Lung (tissue), 11 donors: ENCODE measurements at regions not wholly inside any gene's neighbourhood (a gene's known extent, or its start where the extent isn't known, plus 50 kb on each side); places are given as distances from the start of the nearest gene placed in this dataset.

Experiments used
- ATAC-seq: fragments of 200-7000 bp; cut with Tn5 transposase; one replicate; pipeline ENCODE4 v1.9.1; 2020; ENCODE audit warnings: moderate number of reproducible peaks; ENCODE audit not compliant: insufficient read depth, low FRiP score
- DNase-seq, 3 donors: peaks; one replicate each; pipeline ENCODE4 v3.0.0-alpha.2; 2013 to 2017
- H3K27ac ChIP-seq, 2 donors: one replicate each; pipeline ENCODE4 v1.5.1; 2013; ENCODE audit warnings: mild to moderate bottlenecking in 2 of 2, moderate library complexity in 2 of 2, control low read depth in 1 of 2, inconsistent platforms in 1 of 2, low read depth in 1 of 2, low read length in 1 of 2
- H3K27me3 ChIP-seq, 3 donors: one replicate each; pipeline ENCODE4 v1.5.1; 2013; ENCODE audit warnings: low read length in 2 of 3; ENCODE audit not compliant: control insufficient read depth in 3 of 3, insufficient read depth in 3 of 3
- H3K36me3 ChIP-seq, 4 donors: one replicate each; pipeline ENCODE4 v1.5.1; 2013; ENCODE audit warnings: low read length in 4 of 4, mild to moderate bottlenecking in 1 of 4, moderate library complexity in 1 of 4; ENCODE audit not compliant: control insufficient read depth in 4 of 4, insufficient read depth in 4 of 4
- H3K4me1 ChIP-seq, 5 donors: one replicate each; pipeline ENCODE4 v1.5.1; 2013; ENCODE audit warnings: low read length in 5 of 5, mild to moderate bottlenecking in 2 of 5, moderate library complexity in 1 of 5; ENCODE audit not compliant: control insufficient read depth in 5 of 5, insufficient read depth in 5 of 5
- H3K4me3 ChIP-seq: one replicate; pipeline ENCODE4 v1.5.1; 2013; ENCODE audit warnings: mild to moderate bottlenecking, control low read depth, moderate library complexity
- H3K9ac ChIP-seq, 2 donors: one replicate each; pipeline ENCODE4 v1.5.1; 2013; ENCODE audit warnings: low read length in 2 of 2, control low read depth in 1 of 2; ENCODE audit not compliant: insufficient read depth in 1 of 2
- H3K9me3 ChIP-seq, 4 donors: one replicate each; pipeline ENCODE4 v1.5.1; 2013; ENCODE audit warnings: low read length in 3 of 4, mild to moderate bottlenecking in 1 of 4, moderate library complexity in 1 of 4; ENCODE audit not compliant: control insufficient read depth in 4 of 4, insufficient read depth in 3 of 4
- WGBS, 2 donors: extraction: QIAGEN DNeasy Blood & Tissue Kit; methylation state at CpG; one replicate each; pipeline ENCODE4 v1.1.7; 2013; 5-methylcytosine and 5-hydroxymethylcytosine counted together
- TF ChIP-seq, protein P1 (sequence below): IDR thresholded peaks from 2 replicates; pipeline ENCODE4 v1.5.1; 2012; ENCODE audit warnings: mild to moderate bottlenecking; ENCODE audit errors: control extremely low read depth, extremely low read depth
- donor health status: control.
- donor health status: control.
- donor health status: Bipolar disorder and iron deficiency.
- donor health status: healthy.
- donor health status: DM: yes; HTN: yes; CAD: no.

DNA sequence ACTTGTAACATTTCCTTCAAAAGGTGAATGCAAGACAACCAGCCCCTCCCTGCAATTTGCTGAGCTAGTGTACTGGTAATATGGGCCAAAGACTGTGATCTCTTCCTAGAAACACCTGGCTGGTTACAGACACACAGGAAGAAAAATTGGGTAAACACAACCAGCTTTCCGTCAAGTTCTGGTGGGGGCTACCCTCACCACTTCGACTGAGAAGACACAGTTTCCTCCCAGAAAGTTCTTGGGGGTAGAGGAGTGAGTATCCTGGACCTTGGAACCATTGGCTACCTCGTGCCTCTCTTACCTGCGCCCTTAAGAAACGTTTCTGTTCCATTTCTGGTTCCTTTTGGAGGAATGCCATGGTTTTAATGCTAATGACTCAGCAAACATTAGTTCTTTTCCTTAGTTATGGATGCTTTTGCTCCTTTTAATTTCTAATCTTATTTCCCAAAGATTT is 120.9 kb upstream of the DLX2 start:
- Histone ChIP-seq H3K27me3 (no peaks in the 10 kb centered on the region), H3K27ac (no peak overlapping the region), H3K9me3 (no peaks in the 10 kb centered on the region), H3K4me3 (no peak overlapping the region), H3K4me1 (peaks cover 0 to 11% (median 8%) of the 10 kb centered on the region in 5 donors), H3K9ac (no peak overlapping the region), H3K36me3 (no peaks in the 10 kb centered on the region)
- 33 to 37% methylated on average over 5 of the region's 5 CpGs for WGBS, 2 donors
- DNase-seq (no peak), ATAC-seq (no peak)
- TF ChIP-seq, protein P1, sequence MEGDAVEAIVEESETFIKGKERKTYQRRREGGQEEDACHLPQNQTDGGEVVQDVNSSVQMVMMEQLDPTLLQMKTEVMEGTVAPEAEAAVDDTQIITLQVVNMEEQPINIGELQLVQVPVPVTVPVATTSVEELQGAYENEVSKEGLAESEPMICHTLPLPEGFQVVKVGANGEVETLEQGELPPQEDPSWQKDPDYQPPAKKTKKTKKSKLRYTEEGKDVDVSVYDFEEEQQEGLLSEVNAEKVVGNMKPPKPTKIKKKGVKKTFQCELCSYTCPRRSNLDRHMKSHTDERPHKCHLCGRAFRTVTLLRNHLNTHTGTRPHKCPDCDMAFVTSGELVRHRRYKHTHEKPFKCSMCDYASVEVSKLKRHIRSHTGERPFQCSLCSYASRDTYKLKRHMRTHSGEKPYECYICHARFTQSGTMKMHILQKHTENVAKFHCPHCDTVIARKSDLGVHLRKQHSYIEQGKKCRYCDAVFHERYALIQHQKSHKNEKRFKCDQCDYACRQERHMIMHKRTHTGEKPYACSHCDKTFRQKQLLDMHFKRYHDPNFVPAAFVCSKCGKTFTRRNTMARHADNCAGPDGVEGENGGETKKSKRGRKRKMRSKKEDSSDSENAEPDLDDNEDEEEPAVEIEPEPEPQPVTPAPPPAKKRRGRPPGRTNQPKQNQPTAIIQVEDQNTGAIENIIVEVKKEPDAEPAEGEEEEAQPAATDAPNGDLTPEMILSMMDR: no peak

DNA sequence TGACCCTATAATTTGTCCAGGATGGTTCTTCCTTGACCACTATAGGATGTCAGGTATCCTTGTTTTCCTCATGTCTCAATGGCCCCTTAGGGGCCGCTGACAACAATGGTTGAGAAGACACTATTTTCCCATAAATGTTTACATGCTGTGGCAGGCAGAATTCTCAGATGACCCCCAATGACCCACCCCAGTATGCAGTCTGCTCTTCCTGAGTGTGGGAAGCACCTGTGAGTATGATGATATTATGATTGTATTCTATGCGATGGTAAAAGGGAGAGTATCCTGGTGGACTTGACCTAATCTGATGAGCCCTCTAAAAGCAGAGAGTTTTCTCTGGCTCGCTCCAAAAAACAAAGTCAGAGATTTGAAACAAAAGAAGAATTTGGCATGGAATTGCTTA is 123.1 kb upstream of the DLX2 start:
- Histone ChIP-seq H3K27ac (no peak overlapping the region), H3K9me3 (no peaks in the 10 kb centered on the region), H3K36me3 (no peaks in the 10 kb centered on the region), H3K4me3 (no peak overlapping the region), H3K4me1 (peaks cover 0 to 14% (median 8%) of the 10 kb centered on the region in 5 donors), H3K27me3 (peaks cover 0 to 3% (median 0%) of the 10 kb centered on the region in 3 donors), H3K9ac (no peak overlapping the region)
- TF ChIP-seq, protein P1: no peak
- DNase-seq (no peak), ATAC-seq (no peak)
- WGBS, 2 donors: 85 to 87% methylated on average over 3 of the region's 3 CpGs

DNA sequence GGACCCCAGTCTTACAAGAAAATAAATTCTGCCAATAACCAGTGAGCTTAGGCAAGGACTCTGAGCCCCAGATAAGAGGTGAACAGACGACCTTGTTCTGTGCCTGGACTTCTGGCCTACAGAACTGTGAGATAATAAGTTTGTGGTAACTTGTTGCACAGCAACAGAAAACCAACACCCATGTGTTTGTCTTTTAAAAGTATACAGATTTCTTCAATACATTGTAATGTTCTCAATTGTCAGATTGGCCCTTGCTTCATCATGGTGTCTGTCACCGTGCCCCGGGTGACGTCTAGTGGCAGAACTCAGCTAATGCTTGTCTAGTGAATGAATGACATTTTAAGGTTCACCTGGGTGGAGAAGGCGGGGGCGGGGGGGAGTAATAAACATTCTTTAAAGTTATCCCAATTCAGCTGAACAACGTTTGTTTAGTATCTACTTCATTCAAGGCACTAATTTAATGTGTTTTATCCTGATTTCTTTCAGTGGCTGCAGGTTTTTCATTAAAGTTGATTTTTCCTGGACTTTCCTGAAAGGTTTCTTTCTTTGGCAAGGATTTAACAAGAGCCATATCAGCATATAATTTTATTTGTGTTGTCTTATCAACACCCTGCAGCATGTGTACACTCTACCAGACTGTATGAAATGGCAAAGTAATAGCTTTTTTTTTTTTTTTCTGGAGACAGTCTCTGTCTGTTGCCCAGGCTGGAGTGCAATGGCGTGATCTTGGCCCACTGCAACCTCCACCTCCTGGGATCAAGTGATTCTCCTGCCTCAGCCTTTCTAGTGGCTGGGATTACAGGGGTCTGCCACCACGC is 123.8 kb upstream of the DLX2 start:
- Histone ChIP-seq H3K9ac (no peak overlapping the region), H3K9me3 (no peaks in the 10 kb centered on the region), H3K4me3 (no peak overlapping the region), H3K4me1 (peaks cover 0 to 14% (median 8%) of the 10 kb centered on the region in 5 donors), H3K27me3 (peaks cover 0 to 3% (median 0%) of the 10 kb centered on the region in 3 donors), H3K36me3 (no peaks in the 10 kb centered on the region), H3K27ac (no peak overlapping the region)
- DNase-seq (no peak), ATAC-seq (no peak)
- whole genome bisulfite sequencing, 2 donors: 68 to 72% methylated on average over 9 of the region's 9 CpGs
- TF ChIP-seq, protein P1: no peak

DNA sequence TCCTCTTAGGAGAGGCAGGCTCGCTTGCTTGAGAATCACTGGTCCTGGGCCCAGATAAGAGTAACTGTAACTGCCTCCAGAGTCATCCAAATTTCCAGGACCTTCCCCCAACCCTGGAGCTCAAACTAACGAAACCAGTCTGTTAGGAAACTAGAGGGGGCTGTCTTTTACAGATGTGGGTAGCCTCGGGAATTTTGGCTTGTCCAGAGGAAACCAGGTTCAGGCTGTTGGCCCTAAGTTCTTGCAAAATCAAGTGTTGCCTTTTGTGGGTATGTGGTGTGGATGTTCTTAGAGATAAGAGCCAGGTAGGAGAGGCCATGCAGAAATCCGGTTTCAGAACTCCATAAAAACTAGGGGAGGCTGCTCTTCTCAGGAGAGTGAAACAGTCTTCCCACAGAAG is 125.0 kb upstream of the DLX2 start:
- H3K36me3 ChIP-seq: no peaks in the 10 kb centered on the region
- TF ChIP-seq, protein P1: no peak
- ATAC-seq (no peak), DNase-seq (no peak)
- H3K4me1 ChIP-seq: peaks cover 0 to 20% (median 8%) of the 10 kb centered on the region in 5 donors
- WGBS, 2 donors: 40 to 59% methylated on average over 4 of the region's 4 CpGs
- no peak overlapping the region for H3K27ac ChIP-seq
- H3K9me3 ChIP-seq: no peaks in the 10 kb centered on the region
- no peak overlapping the region for H3K9ac ChIP-seq
- no peak overlapping the region for H3K4me3 ChIP-seq
- peaks cover 0 to 3% (median 0%) of the 10 kb centered on the region in 3 donors for H3K27me3 ChIP-seq
